DOHH2 (cell line): ENCODE measurements at regions not wholly inside any gene's neighbourhood (a gene's known extent, or its start where the extent isn't known, plus 50 kb on each side); places are given as distances from the start of the nearest gene placed in this dataset.

Experiments used
- H3F3A ChIP-seq: fragments of 200-600 bp; sonication (generic), shearing (Covaris generic); 2 replicates; pipeline ENCODE4 v1.6.0; 2016; ENCODE audit warnings: antibody characterized with exemption, mild to moderate bottlenecking; ENCODE audit not compliant: control insufficient read depth, insufficient read depth
- H3K27ac ChIP-seq: fragments of 200-600 bp; sonication (generic); 2 replicates; pipeline ENCODE4 v1.5.1; 2014; ENCODE audit warnings: low read depth, mild to moderate bottlenecking, low read length, moderate library complexity
- H3K27me3 ChIP-seq: fragments of 200-600 bp; sonication (generic); 2 replicates; pipeline ENCODE4 v1.6.1; 2014; ENCODE audit warnings: mild to moderate bottlenecking, low read length, mixed read lengths; ENCODE audit not compliant: control insufficient read depth
- H3K36me3 ChIP-seq: fragments of 200-600 bp; sonication (generic); 2 replicates; pipeline ENCODE4 v1.6.1; 2014; ENCODE audit warnings: mild to moderate bottlenecking, low read length, moderate library complexity, mixed read lengths; ENCODE audit not compliant: control insufficient read depth
- H3K4me1 ChIP-seq: fragments of 200-600 bp; sonication (generic); 2 replicates; pipeline ENCODE4 v1.6.1; 2014; ENCODE audit warnings: mild to moderate bottlenecking, low read length, mixed read lengths; ENCODE audit not compliant: control insufficient read depth
- H3K4me2 ChIP-seq: fragments of 200-600 bp; sonication (generic); 2 replicates; pipeline ENCODE4 v1.6.0; 2014; ENCODE audit warnings: mild to moderate bottlenecking, low read length, moderate library complexity
- H3K4me3 ChIP-seq: fragments of 200-600 bp; sonication (generic); 2 replicates; pipeline ENCODE4 v1.5.1; 2014; ENCODE audit warnings: mild to moderate bottlenecking, low read length, mixed read lengths
- H3K79me2 ChIP-seq: fragments of 200-600 bp; sonication (generic); 2 replicates; pipeline ENCODE4 v1.6.1; 2014; ENCODE audit warnings: mild to moderate bottlenecking, low read length, mixed read lengths; ENCODE audit not compliant: control insufficient read depth
- H3K9me2 ChIP-seq: fragments of 200-600 bp; sonication (generic); replicated peaks from 2 replicates; pipeline ENCODE4 v1.6.1; 2014; ENCODE audit warnings: mild to moderate bottlenecking, low read length, mixed read lengths; ENCODE audit not compliant: control insufficient read depth
- H3K9me3 ChIP-seq: fragments of 200-600 bp; sonication (generic); 2 replicates; pipeline ENCODE4 v1.6.1; 2014; ENCODE audit warnings: antibody characterized with exemption, low read length, mixed read lengths; ENCODE audit not compliant: control insufficient read depth, insufficient read depth
- H4K20me1 ChIP-seq: fragments of 200-600 bp; sonication (generic); 2 replicates; pipeline ENCODE4 v1.6.0; 2014; ENCODE audit warnings: low read depth, mild to moderate bottlenecking, antibody characterized with exemption, low read length, moderate library complexity; ENCODE audit not compliant: control insufficient read depth, insufficient read depth
- EZH2phosphoT487 ChIP-seq: fragments of 200-600 bp; sonication (generic); IDR thresholded peaks from 2 replicates; pipeline ENCODE4 v1.6.1; 2017; ENCODE audit warnings: borderline replicate concordance, mild to moderate bottlenecking, antibody characterized with exemption, low read length, moderate library complexity, mixed read lengths
- TF ChIP-seq, protein P1 (sequence below): fragments of 200-600 bp; sonication (generic); IDR thresholded peaks from one replicate; pipeline ENCODE4 v1.5.1; 2014; ENCODE audit warnings: antibody characterized with exemption, mild to moderate bottlenecking, low read depth, low read length; ENCODE audit not compliant: poor library complexity, severe bottlenecking

DNA sequence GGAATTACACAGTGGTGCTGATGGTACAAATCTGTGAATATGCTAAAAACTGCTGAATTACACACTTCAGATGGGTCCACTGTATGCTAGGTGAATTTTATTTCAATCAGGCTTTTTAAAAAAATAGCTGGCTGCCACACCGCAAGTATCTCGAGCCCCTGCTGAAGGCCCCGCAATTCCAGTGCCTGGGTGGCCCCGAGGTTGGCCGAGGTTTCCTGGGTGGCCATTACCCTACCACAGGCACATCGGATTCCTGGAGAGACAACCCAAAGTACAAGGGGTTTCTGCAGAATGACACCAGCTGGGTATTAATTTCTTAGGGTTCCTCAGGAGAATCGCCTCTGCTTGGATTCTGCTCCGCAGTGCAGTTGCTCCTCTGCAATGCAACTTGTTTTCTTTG, 127.8 kb downstream of the C16orf95 start:
- Histone ChIP-seq H3K9me2 (no peaks in the 10 kb centered on the region), H3K36me3 (no peaks in the 10 kb centered on the region), H3K27me3 (no peaks in the 10 kb centered on the region), H3K9me3 (peaks cover 18% of the 10 kb centered on the region; the same call in 1 of the 2 replicates), H3K27ac (no peak overlapping the region), H3F3A (peaks cover 5% of the 10 kb centered on the region), H4K20me1 (no peaks in the 10 kb centered on the region), H3K4me2 (no peak overlapping the region), H3K79me2 (no peaks in the 10 kb centered on the region), H3K4me3 (no peak overlapping the region), H3K4me1 (no peaks in the 10 kb centered on the region)
- no peak for TF ChIP-seq EZH2phosphoT487
- TF ChIP-seq, protein P1, sequence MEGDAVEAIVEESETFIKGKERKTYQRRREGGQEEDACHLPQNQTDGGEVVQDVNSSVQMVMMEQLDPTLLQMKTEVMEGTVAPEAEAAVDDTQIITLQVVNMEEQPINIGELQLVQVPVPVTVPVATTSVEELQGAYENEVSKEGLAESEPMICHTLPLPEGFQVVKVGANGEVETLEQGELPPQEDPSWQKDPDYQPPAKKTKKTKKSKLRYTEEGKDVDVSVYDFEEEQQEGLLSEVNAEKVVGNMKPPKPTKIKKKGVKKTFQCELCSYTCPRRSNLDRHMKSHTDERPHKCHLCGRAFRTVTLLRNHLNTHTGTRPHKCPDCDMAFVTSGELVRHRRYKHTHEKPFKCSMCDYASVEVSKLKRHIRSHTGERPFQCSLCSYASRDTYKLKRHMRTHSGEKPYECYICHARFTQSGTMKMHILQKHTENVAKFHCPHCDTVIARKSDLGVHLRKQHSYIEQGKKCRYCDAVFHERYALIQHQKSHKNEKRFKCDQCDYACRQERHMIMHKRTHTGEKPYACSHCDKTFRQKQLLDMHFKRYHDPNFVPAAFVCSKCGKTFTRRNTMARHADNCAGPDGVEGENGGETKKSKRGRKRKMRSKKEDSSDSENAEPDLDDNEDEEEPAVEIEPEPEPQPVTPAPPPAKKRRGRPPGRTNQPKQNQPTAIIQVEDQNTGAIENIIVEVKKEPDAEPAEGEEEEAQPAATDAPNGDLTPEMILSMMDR = no peak

DNA sequence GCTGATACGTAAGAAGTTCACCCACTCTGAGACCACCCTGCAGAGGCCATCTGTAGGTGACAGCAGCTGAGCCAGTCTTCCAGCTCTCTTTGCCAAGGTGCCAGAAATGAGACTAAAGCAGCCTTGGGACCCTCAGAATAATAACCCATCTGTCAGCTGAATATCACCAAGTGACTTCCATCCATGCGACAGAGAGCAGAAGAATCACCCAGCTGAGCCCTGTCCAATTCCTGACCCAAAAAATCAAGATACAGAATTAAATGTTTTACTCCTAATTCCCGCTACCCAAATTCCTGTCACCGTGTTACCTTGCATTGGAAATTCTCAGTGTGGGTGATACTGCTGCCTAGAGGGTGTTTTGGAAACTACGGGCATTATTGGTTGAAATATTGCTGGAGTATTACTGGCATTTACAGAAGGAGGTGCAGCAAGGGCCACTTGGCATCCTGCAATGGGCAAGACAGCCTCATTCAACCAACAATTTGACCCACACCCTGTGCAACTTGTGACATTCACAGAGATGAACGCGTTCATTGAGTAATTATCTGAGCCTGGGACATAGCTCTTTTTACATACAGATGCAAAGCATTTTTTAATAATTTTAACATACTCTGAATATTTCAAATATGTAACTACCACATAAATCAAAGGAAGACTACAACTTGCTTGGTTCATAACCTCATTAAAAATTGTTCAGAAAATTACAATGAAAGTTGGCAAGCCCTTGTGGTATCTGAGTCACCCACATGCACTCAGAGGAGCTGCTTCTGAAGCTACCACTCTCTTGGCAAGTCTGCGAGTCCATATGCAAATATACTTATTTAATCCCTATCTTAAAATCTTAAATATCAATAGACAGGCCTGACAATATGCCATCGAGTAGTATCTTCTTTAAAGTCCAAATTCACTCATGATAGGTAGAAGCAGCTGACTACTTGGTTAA, 126.6 kb downstream of the C16orf95 start:
- Histone ChIP-seq H4K20me1 (no peaks in the 10 kb centered on the region), H3K27ac (no peak overlapping the region), H3K9me2 (no peaks in the 10 kb centered on the region), H3K4me3 (no peak overlapping the region), H3K9me3 (peaks cover 18% of the 10 kb centered on the region; the same call in 1 of the 2 replicates), H3K4me1 (no peaks in the 10 kb centered on the region), H3F3A (peaks cover 5% of the 10 kb centered on the region), H3K27me3 (no peaks in the 10 kb centered on the region), H3K4me2 (no peak overlapping the region), H3K79me2 (no peaks in the 10 kb centered on the region), H3K36me3 (no peaks in the 10 kb centered on the region)
- TF ChIP-seq EZH2phosphoT487 = no peak
- TF ChIP-seq, protein P1 = peak; percentile 32

DNA sequence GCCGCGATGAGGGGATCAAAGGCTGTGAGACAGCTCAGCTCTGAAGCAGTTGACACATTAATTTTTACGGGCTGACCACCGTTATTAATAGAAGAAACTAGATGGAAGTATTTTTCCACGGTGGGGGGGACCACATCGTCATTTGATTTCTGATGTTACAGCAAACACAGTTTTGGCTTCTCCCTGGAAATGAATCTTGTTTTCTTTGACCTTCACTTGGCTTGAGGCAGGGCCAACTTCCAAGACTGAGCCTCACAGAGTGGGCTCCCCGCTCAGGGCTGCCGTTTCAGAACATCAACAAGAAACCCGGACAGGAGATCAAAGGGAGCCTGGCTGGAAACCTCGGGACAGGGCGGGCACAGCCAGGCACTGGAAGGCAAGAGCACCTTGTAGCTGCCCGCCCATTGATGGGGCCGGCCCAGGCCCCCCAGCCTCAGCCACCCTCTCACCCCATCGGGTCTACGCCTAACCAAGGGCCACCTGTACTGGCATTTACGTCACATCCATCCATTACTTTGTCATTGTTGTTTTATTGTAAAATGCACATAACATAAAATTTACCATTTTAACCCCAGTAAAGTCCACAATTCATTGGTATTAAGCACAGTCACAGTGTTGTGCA, 124.6 kb downstream of the C16orf95 start:
- H3K4me3 ChIP-seq = no peak overlapping the region
- H3K36me3 ChIP-seq = no peaks in the 10 kb centered on the region
- H3F3A ChIP-seq = peaks cover 3% of the 10 kb centered on the region
- no peak overlapping the region for H3K27ac ChIP-seq
- TF ChIP-seq EZH2phosphoT487 = no peak
- TF ChIP-seq, protein P1 = no peak
- H3K79me2 ChIP-seq = no peaks in the 10 kb centered on the region
- H3K4me2 ChIP-seq = no peak overlapping the region
- no peaks in the 10 kb centered on the region for H3K4me1 ChIP-seq
- H4K20me1 ChIP-seq = no peaks in the 10 kb centered on the region
- H3K9me2 ChIP-seq = no peaks in the 10 kb centered on the region
- no peaks in the 10 kb centered on the region for H3K27me3 ChIP-seq
- peaks cover 7% of the 10 kb centered on the region; the same call in 1 of the 2 replicates for H3K9me3 ChIP-seq
